Hepatocyte (in vitro differentiated cells): ENCODE measurements at regions not wholly inside any gene's neighbourhood (a gene's known extent, or its start where the extent isn't known, plus 50 kb on each side); places are given as distances from the start of the nearest gene placed in this dataset.

ENCODE experiments used
- DNase-seq: peaks from one replicate; pipeline ENCODE4 v3.0.0-alpha.2; 2016; ENCODE audit warnings: low spot score
- H2AFZ ChIP-seq: fragments of 200-600 bp; sonication (generic); 2 replicates; pipeline ENCODE4 v1.6.0; 2016; ENCODE audit warnings: antibody characterized with exemption, mild to moderate bottlenecking
- H3K27ac ChIP-seq: fragments of 200-600 bp; sonication (generic); 2 replicates; pipeline ENCODE4 v1.5.1; 2016; ENCODE audit warnings: mild to moderate bottlenecking
- H3K27me3 ChIP-seq: fragments of 200-600 bp; sonication (generic); 2 replicates; pipeline ENCODE4 v1.6.1; 2016
- H3K36me3 ChIP-seq: fragments of 200-600 bp; sonication (generic); replicated peaks from 2 replicates; pipeline ENCODE4 v1.5.1; 2016; ENCODE audit warnings: low read depth; ENCODE audit not compliant: insufficient read depth
- H3K4me1 ChIP-seq: fragments of 200-600 bp; sonication (generic); 2 replicates; pipeline ENCODE4 v1.5.1; 2016; ENCODE audit warnings: mild to moderate bottlenecking, moderate library complexity; ENCODE audit not compliant: insufficient read depth
- H3K4me2 ChIP-seq: fragments of 200-600 bp; sonication (generic); 2 replicates; pipeline ENCODE4 v1.6.0; 2016
- H3K4me3 ChIP-seq: fragments of 200-600 bp; sonication (generic); 2 replicates; pipeline ENCODE4 v1.5.1; 2016; ENCODE audit warnings: mild to moderate bottlenecking
- H3K79me2 ChIP-seq: fragments of 200-600 bp; sonication (generic); 2 replicates; pipeline ENCODE4 v1.6.0; 2017; ENCODE audit warnings: mild to moderate bottlenecking
- H3K9me2 ChIP-seq: fragments of 200-600 bp; sonication (generic); replicated peaks from 2 replicates; pipeline ENCODE4 v1.6.0; 2017; ENCODE audit warnings: mild to moderate bottlenecking; ENCODE audit not compliant: insufficient read depth
- H3K9me3 ChIP-seq: fragments of 200-600 bp; sonication (generic); 2 replicates; pipeline ENCODE4 v1.5.1; 2016; ENCODE audit warnings: low read depth, mild to moderate bottlenecking
- H4K20me1 ChIP-seq: fragments of 200-600 bp; sonication (generic); 2 replicates; pipeline ENCODE4 v1.6.0; 2016; ENCODE audit warnings: mild to moderate bottlenecking; ENCODE audit not compliant: insufficient read depth, poor library complexity, severe bottlenecking
- EZH2 ChIP-seq: fragments of 200-600 bp; sonication (generic); IDR thresholded peaks from 2 replicates; pipeline ENCODE4 v1.6.1; 2016; ENCODE audit warnings: antibody characterized with exemption, mild to moderate bottlenecking, borderline replicate concordance
- EZH2phosphoT487 ChIP-seq: fragments of 200-600 bp; sonication (generic); IDR thresholded peaks from one replicate; pipeline ENCODE4 v1.6.1; 2018; ENCODE audit warnings: antibody characterized with exemption, mild to moderate bottlenecking, low read depth, moderate library complexity; ENCODE audit not compliant: unreplicated experiment, severe bottlenecking
- WGBS: methylation state at CpG from one replicate; pipeline ENCODE4 v1.1.6; 2016; ENCODE audit warnings: low lambda C conversion rate; ENCODE audit errors: missing lambda C conversion rate; 5-methylcytosine and 5-hydroxymethylcytosine counted together
- TF ChIP-seq, protein P1 (sequence below): fragments of 200-600 bp; sonication (generic); IDR thresholded peaks from 2 replicates; pipeline ENCODE4 v1.5.1; 2016; ENCODE audit warnings: antibody characterized with exemption, mild to moderate bottlenecking; ENCODE audit not compliant: poor library complexity

DNA sequence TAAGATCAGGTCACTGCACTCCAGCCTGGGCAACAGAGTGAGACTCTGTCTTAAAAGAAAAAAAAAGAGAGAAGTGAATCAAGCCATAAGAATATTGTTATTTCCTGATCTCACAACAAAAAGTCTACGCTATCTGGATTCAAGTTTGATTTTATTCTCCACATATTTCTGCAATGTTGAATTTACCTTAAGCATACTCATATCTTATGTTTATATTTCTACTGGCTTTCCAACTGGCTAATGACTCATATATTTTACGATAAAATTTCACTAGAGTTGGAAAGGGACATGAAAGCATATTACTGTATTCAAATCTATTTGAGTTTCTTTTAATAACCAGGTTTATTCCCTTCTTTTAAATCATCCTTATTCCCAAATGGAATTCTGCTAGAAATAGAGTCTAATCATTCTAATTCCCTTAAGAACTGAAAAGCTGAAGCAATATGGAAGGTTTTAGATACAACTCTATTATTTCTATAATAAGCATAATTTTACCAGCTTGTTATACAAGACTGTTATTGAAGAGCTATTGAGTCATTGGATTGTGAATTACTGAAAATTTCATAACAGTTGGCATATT lies 276.9 kb upstream of the HS3ST5 start:
- H3K4me3 ChIP-seq: no peak overlapping the region
- TF ChIP-seq, protein P1, sequence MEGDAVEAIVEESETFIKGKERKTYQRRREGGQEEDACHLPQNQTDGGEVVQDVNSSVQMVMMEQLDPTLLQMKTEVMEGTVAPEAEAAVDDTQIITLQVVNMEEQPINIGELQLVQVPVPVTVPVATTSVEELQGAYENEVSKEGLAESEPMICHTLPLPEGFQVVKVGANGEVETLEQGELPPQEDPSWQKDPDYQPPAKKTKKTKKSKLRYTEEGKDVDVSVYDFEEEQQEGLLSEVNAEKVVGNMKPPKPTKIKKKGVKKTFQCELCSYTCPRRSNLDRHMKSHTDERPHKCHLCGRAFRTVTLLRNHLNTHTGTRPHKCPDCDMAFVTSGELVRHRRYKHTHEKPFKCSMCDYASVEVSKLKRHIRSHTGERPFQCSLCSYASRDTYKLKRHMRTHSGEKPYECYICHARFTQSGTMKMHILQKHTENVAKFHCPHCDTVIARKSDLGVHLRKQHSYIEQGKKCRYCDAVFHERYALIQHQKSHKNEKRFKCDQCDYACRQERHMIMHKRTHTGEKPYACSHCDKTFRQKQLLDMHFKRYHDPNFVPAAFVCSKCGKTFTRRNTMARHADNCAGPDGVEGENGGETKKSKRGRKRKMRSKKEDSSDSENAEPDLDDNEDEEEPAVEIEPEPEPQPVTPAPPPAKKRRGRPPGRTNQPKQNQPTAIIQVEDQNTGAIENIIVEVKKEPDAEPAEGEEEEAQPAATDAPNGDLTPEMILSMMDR: no peak
- no peak for TF ChIP-seq EZH2
- TF ChIP-seq EZH2phosphoT487: no peak
- no peak overlapping the region for H2AFZ ChIP-seq
- H3K27ac ChIP-seq: no peak overlapping the region
- H3K9me3 ChIP-seq: no peaks in the 10 kb centered on the region
- H3K36me3 ChIP-seq: no peaks in the 10 kb centered on the region
- no peak for DNase-seq
- H3K9me2 ChIP-seq: no peaks in the 10 kb centered on the region
- no peaks in the 10 kb centered on the region for H3K4me1 ChIP-seq
- no peaks in the 10 kb centered on the region for H4K20me1 ChIP-seq
- H3K4me2 ChIP-seq: no peak overlapping the region
- WGBS: 79% methylated on average over 2 of the region's 2 CpGs
- H3K79me2 ChIP-seq: no peaks in the 10 kb centered on the region
- no peaks in the 10 kb centered on the region for H3K27me3 ChIP-seq

GRCh38 chr6:114611696-114612095 lies 268.9 kb upstream of the HS3ST5 start:
- H3K36me3 ChIP-seq: no peaks in the 10 kb centered on the region
- H3K27ac ChIP-seq: no peak overlapping the region
- H4K20me1 ChIP-seq: no peaks in the 10 kb centered on the region
- H2AFZ ChIP-seq: no peak overlapping the region
- H3K27me3 ChIP-seq: no peaks in the 10 kb centered on the region
- no peaks in the 10 kb centered on the region for H3K9me3 ChIP-seq
- DNase-seq: no peak
- no peak overlapping the region for H3K4me3 ChIP-seq
- H3K9me2 ChIP-seq: no peaks in the 10 kb centered on the region
- no peaks in the 10 kb centered on the region for H3K79me2 ChIP-seq
- no peaks in the 10 kb centered on the region for H3K4me1 ChIP-seq
- TF ChIP-seq EZH2phosphoT487 (no peak), EZH2 (no peak)
- TF ChIP-seq, protein P1: no peak
- no peak overlapping the region for H3K4me2 ChIP-seq

DNA sequence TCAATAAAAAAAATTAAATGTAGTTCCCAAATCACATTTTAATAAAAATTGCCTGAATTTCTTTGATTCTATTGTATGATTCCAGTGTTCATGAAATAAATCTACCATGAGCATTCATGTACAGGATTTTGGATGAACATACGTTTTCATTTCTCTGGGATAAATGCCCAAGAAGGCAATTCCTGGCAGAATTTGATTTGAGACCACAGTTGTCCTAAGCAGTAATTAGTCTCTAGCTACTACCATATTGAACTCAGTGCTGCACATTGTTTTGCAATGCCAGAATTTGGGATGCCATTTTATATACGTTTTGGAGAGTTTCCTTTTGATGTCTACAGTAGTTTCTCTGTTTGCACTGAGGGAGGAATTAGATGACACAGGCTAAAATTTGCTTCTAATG lies 265.3 kb upstream of the HS3ST5 start:
- no peak for TF ChIP-seq EZH2phosphoT487
- TF ChIP-seq EZH2: no peak
- TF ChIP-seq, protein P1: no peak
- no peak for DNase-seq
- WGBS: 87% methylated on average over 2 of the region's 2 CpGs
- Histone ChIP-seq H3K4me1 (no peaks in the 10 kb centered on the region), H3K79me2 (no peaks in the 10 kb centered on the region), H3K27me3 (no peaks in the 10 kb centered on the region), H3K27ac (no peak overlapping the region), H4K20me1 (no peaks in the 10 kb centered on the region), H3K36me3 (no peaks in the 10 kb centered on the region), H3K9me2 (no peaks in the 10 kb centered on the region), H2AFZ (no peak overlapping the region), H3K4me3 (no peak overlapping the region), H3K9me3 (no peaks in the 10 kb centered on the region), H3K4me2 (no peak overlapping the region)

GRCh38 chr6:114605656-114606055 lies 262.8 kb upstream of the HS3ST5 start:
- Histone ChIP-seq H2AFZ (no peak overlapping the region), H3K4me2 (no peak overlapping the region), H3K27me3 (no peaks in the 10 kb centered on the region), H3K79me2 (no peaks in the 10 kb centered on the region), H4K20me1 (no peaks in the 10 kb centered on the region), H3K4me3 (no peak overlapping the region), H3K27ac (no peak overlapping the region), H3K9me2 (no peaks in the 10 kb centered on the region), H3K4me1 (no peaks in the 10 kb centered on the region), H3K9me3 (no peaks in the 10 kb centered on the region), H3K36me3 (no peaks in the 10 kb centered on the region)
- no peak for TF ChIP-seq EZH2
- no peak for TF ChIP-seq EZH2phosphoT487
- TF ChIP-seq, protein P1: no peak
- 89% methylated on average over 3 of the region's 3 CpGs for WGBS
- no peak for DNase-seq
